DOHH2 (cell line): ENCODE measurements at regions not wholly inside any gene's neighbourhood (a gene's known extent, or its start where the extent isn't known, plus 50 kb on each side); places are given as distances from the start of the nearest gene placed in this dataset.

Experiments
- H3F3A ChIP-seq: fragments of 200-600 bp; sonication (generic), shearing (Covaris generic); 2 replicates; pipeline ENCODE4 v1.6.0; 2016; ENCODE audit warnings: antibody characterized with exemption, mild to moderate bottlenecking; ENCODE audit not compliant: control insufficient read depth, insufficient read depth
- H3K27ac ChIP-seq: fragments of 200-600 bp; sonication (generic); 2 replicates; pipeline ENCODE4 v1.5.1; 2014; ENCODE audit warnings: low read depth, mild to moderate bottlenecking, low read length, moderate library complexity
- H3K27me3 ChIP-seq: fragments of 200-600 bp; sonication (generic); 2 replicates; pipeline ENCODE4 v1.6.1; 2014; ENCODE audit warnings: mild to moderate bottlenecking, low read length, mixed read lengths; ENCODE audit not compliant: control insufficient read depth
- H3K36me3 ChIP-seq: fragments of 200-600 bp; sonication (generic); 2 replicates; pipeline ENCODE4 v1.6.1; 2014; ENCODE audit warnings: mild to moderate bottlenecking, low read length, moderate library complexity, mixed read lengths; ENCODE audit not compliant: control insufficient read depth
- H3K4me1 ChIP-seq: fragments of 200-600 bp; sonication (generic); 2 replicates; pipeline ENCODE4 v1.6.1; 2014; ENCODE audit warnings: mild to moderate bottlenecking, low read length, mixed read lengths; ENCODE audit not compliant: control insufficient read depth
- H3K4me2 ChIP-seq: fragments of 200-600 bp; sonication (generic); 2 replicates; pipeline ENCODE4 v1.6.0; 2014; ENCODE audit warnings: mild to moderate bottlenecking, low read length, moderate library complexity
- H3K4me3 ChIP-seq: fragments of 200-600 bp; sonication (generic); 2 replicates; pipeline ENCODE4 v1.5.1; 2014; ENCODE audit warnings: mild to moderate bottlenecking, low read length, mixed read lengths
- H3K79me2 ChIP-seq: fragments of 200-600 bp; sonication (generic); 2 replicates; pipeline ENCODE4 v1.6.1; 2014; ENCODE audit warnings: mild to moderate bottlenecking, low read length, mixed read lengths; ENCODE audit not compliant: control insufficient read depth
- H3K9me2 ChIP-seq: fragments of 200-600 bp; sonication (generic); replicated peaks from 2 replicates; pipeline ENCODE4 v1.6.1; 2014; ENCODE audit warnings: mild to moderate bottlenecking, low read length, mixed read lengths; ENCODE audit not compliant: control insufficient read depth
- H3K9me3 ChIP-seq: fragments of 200-600 bp; sonication (generic); 2 replicates; pipeline ENCODE4 v1.6.1; 2014; ENCODE audit warnings: antibody characterized with exemption, low read length, mixed read lengths; ENCODE audit not compliant: control insufficient read depth, insufficient read depth
- H4K20me1 ChIP-seq: fragments of 200-600 bp; sonication (generic); 2 replicates; pipeline ENCODE4 v1.6.0; 2014; ENCODE audit warnings: low read depth, mild to moderate bottlenecking, antibody characterized with exemption, low read length, moderate library complexity; ENCODE audit not compliant: control insufficient read depth, insufficient read depth
- EZH2phosphoT487 ChIP-seq: fragments of 200-600 bp; sonication (generic); IDR thresholded peaks from 2 replicates; pipeline ENCODE4 v1.6.1; 2017; ENCODE audit warnings: borderline replicate concordance, mild to moderate bottlenecking, antibody characterized with exemption, low read length, moderate library complexity, mixed read lengths
- TF ChIP-seq, protein P1 (sequence below): fragments of 200-600 bp; sonication (generic); IDR thresholded peaks from one replicate; pipeline ENCODE4 v1.5.1; 2014; ENCODE audit warnings: antibody characterized with exemption, mild to moderate bottlenecking, low read depth, low read length; ENCODE audit not compliant: poor library complexity, severe bottlenecking

DNA sequence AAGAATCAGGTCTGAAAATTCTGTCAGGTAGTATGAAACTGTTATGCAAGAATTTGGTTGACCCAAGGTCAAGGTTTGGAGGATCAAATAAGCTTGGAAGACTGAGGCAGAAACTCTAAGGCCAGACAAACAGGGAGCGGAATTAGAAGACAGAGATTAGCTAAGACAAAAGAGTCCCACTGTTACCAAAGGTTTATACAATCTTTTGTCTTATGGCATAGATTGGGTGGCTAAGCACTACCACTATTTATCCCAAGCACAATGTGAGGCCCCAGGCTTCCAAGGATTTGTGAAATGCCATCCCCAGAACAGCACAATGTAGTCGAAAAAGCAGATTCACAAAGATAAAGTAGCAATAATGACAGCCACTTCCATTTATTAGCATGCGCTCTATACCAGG is 311.2 kb downstream of the SEC23A start:
- H3K4me1 ChIP-seq: no peaks in the 10 kb centered on the region
- H3K27me3 ChIP-seq: no peaks in the 10 kb centered on the region
- H3K36me3 ChIP-seq: no peaks in the 10 kb centered on the region
- no peak overlapping the region for H3K27ac ChIP-seq
- no peaks in the 10 kb centered on the region for H3K9me2 ChIP-seq
- H4K20me1 ChIP-seq: no peaks in the 10 kb centered on the region
- no peak overlapping the region for H3K4me3 ChIP-seq
- TF ChIP-seq, protein P1, sequence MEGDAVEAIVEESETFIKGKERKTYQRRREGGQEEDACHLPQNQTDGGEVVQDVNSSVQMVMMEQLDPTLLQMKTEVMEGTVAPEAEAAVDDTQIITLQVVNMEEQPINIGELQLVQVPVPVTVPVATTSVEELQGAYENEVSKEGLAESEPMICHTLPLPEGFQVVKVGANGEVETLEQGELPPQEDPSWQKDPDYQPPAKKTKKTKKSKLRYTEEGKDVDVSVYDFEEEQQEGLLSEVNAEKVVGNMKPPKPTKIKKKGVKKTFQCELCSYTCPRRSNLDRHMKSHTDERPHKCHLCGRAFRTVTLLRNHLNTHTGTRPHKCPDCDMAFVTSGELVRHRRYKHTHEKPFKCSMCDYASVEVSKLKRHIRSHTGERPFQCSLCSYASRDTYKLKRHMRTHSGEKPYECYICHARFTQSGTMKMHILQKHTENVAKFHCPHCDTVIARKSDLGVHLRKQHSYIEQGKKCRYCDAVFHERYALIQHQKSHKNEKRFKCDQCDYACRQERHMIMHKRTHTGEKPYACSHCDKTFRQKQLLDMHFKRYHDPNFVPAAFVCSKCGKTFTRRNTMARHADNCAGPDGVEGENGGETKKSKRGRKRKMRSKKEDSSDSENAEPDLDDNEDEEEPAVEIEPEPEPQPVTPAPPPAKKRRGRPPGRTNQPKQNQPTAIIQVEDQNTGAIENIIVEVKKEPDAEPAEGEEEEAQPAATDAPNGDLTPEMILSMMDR: no peak
- no peak for TF ChIP-seq EZH2phosphoT487
- no peaks in the 10 kb centered on the region for H3K9me3 ChIP-seq
- no peak overlapping the region for H3K4me2 ChIP-seq
- H3K79me2 ChIP-seq: no peaks in the 10 kb centered on the region
- H3F3A ChIP-seq: no peaks in the 10 kb centered on the region

DNA sequence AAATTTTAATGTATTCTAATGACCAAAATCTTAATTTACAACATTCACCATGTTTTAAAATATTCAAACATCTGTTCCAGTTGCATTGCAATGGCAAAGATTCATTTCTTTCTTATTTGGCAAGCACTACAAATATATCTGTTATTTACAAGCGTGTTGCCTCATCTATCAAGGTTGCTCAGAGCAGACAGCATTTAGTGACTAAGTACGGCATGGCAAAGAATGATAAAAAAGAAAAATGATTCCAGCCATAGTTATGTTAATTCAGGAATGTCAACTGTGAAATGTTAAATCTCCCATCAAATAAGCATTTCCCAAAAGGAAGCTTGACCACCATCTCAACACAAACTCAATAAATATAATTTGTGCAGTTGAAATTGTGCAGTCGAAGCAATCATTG is 312.1 kb downstream of the SEC23A start:
- H3F3A ChIP-seq: no peaks in the 10 kb centered on the region
- H3K79me2 ChIP-seq: no peaks in the 10 kb centered on the region
- H3K9me2 ChIP-seq: no peaks in the 10 kb centered on the region
- H3K4me2 ChIP-seq: no peak overlapping the region
- no peak overlapping the region for H3K27ac ChIP-seq
- H4K20me1 ChIP-seq: no peaks in the 10 kb centered on the region
- TF ChIP-seq, protein P1: no peak
- TF ChIP-seq EZH2phosphoT487: no peak
- H3K27me3 ChIP-seq: no peaks in the 10 kb centered on the region
- H3K4me3 ChIP-seq: no peak overlapping the region
- H3K9me3 ChIP-seq: no peaks in the 10 kb centered on the region
- no peaks in the 10 kb centered on the region for H3K4me1 ChIP-seq
- H3K36me3 ChIP-seq: no peaks in the 10 kb centered on the region

DNA sequence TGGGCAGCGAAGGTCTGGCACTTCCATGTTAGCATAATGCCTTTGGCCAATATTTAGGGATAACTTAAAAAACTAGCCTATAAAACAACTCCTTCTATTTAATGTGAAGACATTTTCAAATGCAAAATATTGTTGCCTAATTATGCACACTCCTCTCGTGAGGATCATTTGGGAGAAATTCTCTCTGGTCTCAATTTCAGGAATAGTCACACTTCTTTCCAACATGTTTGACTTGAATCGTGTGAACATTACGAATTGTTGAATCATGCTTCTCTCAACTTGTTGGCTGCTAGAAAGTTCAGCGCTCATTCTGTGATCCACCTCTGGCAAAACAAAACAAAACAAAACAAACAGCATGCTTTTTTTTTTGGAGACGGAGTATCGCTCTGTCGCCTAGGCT is 313.2 kb downstream of the SEC23A start:
- no peaks in the 10 kb centered on the region for H3K36me3 ChIP-seq
- H3K4me1 ChIP-seq: no peaks in the 10 kb centered on the region
- no peak overlapping the region for H3K4me2 ChIP-seq
- no peak overlapping the region for H3K27ac ChIP-seq
- TF ChIP-seq, protein P1: no peak
- TF ChIP-seq EZH2phosphoT487: no peak
- H3K9me2 ChIP-seq: no peaks in the 10 kb centered on the region
- no peaks in the 10 kb centered on the region for H3K79me2 ChIP-seq
- H3K27me3 ChIP-seq: no peaks in the 10 kb centered on the region
- H3K4me3 ChIP-seq: no peak overlapping the region
- H3K9me3 ChIP-seq: no peaks in the 10 kb centered on the region
- H3F3A ChIP-seq: no peaks in the 10 kb centered on the region
- no peaks in the 10 kb centered on the region for H4K20me1 ChIP-seq

DNA sequence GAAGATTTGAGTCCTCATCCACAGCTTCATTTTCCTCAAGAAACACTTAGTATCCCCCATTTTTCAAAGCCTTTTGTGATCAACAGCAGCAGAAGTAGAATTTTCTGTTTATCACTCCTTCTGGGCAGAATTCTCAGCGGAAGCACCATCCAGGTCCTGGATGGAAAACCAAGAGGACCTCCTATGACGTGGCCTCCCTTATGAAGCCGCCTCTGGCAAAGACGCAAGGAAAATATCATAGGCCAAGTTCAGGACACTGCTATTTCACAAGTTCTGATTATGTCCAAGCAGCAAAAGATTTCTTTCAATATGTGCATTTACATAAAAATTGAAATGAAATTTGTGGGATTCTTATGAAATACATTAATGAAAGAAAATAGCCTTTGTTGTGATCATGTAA is 315.0 kb downstream of the SEC23A start:
- Histone ChIP-seq H4K20me1 (no peaks in the 10 kb centered on the region), H3K36me3 (no peaks in the 10 kb centered on the region), H3K27ac (no peak overlapping the region), H3K9me2 (no peaks in the 10 kb centered on the region), H3F3A (no peaks in the 10 kb centered on the region), H3K79me2 (no peaks in the 10 kb centered on the region), H3K4me1 (no peaks in the 10 kb centered on the region), H3K4me3 (no peak overlapping the region), H3K9me3 (no peaks in the 10 kb centered on the region), H3K4me2 (no peak overlapping the region), H3K27me3 (no peaks in the 10 kb centered on the region)
- TF ChIP-seq, protein P1: no peak
- no peak for TF ChIP-seq EZH2phosphoT487
